ENCODE measurements at regions not wholly inside any gene's neighbourhood (a gene's known extent, or its start where the extent isn't known, plus 50 kb on each side); places are given as distances from the start of the nearest gene placed in this dataset.
"Not testable (repeated sequence)": the region's sequence is repeated elsewhere in the genome, so short reads cannot be mapped to it uniquely, and the experiment has no call there.

GRCh38 chr16:66044089-66044488 lies 322.4 kb upstream of the CDH5 start:
- no peak for DNase-seq

- no peak for DNase-seq
These were observed 323.2 kb upstream of the CDH5 start for GRCh38 chr16:66043326-66043725.

GRCh38 chr16:66042341-66042740 lies 324.1 kb upstream of the CDH5 start:
- no peak for DNase-seq

DNA sequence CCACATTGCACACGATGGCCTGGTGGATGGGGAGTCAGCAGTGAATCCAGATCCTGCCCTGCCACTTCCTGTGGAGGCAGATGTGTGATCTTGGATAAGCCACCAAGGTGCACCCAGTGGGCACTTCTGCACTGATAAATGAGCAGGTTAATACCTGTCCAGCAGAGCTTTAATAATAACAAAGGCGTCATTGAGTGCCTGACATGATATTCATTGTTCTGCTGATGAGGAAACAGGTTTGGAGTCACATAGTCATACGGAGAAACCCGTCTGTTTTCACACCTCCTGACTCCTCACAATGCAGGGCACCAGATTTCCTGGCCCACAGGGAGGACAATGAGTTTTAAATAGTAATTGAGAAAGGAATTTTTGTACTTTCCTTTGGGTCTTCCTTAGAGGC lies 324.6 kb upstream of the CDH5 start:
- DNase-seq: no peak

- DNase-seq: no peak
These were observed 326.7 kb upstream of the CDH5 start for GRCh38 chr16:66039793-66040192.

- peak; percentile 29 for DNase-seq
These were observed 329.4 kb upstream of the CDH5 start for GRCh38 chr16:66036793-66037715.

DNA sequence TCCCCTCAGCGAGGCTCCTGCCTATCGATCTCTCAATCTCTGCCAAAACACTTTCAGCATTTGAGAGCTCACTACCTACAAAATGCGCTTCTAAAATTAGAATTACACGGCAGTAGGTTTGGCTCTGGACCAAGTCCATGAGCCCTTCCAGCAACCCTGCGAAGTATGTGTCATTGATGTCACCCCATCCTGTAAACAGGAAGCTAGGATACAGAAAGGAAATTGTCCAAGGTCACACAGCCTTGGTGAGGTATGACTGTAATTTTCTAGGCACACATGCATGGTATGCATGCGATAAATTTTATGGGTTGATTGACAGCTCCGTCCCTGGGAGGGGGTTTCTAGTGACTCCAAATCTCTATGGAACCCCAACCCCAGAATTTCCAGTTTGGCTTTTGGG lies 330.3 kb upstream of the CDH5 start:
- no peak for DNase-seq

- DNase-seq: no peak
These were observed 331.4 kb upstream of the CDH5 start for GRCh38 chr16:66035096-66035495.

GRCh38 chr16:66032841-66033240 lies 333.6 kb upstream of the CDH5 start:
- DNase-seq: no peak

DNA sequence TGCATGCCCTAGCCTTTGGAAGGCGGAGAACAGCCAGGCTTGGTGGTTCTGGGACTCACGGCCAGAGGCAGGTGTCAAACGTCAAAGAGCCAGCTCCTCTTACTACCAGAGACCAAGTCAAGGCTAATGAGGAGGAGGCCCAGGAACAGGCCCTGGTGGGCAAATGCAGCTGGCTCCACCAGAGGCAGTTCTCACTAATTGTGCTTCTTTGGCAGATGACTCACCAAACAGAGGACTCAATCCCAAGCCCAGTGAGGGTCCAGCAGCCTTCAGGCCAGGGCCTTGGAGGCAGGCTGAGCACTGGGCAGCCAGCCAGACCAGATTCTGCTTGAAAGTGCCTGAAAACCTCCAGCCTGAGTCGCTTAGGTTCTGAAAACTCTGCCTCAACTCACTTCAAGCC lies 336.5 kb upstream of the CDH5 start:
- no peak for DNase-seq

DNA sequence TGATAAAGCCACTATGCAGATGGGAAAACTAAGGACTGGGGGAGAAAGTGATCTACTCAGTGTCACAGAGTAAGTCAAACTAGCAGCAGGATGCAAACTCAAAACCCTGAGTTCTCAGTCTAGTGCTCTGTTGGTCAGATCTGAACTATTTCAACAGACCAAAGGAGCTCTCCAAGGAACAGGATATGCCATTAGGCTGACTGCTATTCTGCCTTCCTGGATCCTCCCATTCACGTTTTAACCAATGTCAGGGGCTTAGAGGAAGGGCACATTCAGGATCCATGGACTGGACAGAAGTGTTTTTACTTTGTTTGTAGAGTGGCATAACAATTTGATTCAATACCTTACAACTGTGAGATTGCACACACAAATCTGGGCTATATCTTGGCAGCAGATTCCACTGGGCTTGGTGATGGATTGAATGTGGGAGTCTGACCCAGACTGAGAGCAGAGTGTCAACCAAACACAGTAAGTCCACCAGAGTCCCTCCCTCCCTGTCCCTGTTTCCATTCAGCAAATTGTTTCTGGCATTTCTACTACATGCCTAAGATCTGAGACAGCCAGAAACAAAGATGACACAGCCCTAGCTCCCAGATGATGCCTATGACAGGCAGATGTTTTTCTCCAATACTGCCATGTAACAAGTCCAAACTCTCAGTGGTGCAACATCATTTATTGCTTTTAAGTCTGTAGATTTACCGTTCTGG lies 337.8 kb upstream of the CDH5 start:
- peak; percentile 41 for DNase-seq

GRCh38 chr16:66026787-66027330 lies 339.6 kb upstream of the CDH5 start:
- DNase-seq: no peak

DNA sequence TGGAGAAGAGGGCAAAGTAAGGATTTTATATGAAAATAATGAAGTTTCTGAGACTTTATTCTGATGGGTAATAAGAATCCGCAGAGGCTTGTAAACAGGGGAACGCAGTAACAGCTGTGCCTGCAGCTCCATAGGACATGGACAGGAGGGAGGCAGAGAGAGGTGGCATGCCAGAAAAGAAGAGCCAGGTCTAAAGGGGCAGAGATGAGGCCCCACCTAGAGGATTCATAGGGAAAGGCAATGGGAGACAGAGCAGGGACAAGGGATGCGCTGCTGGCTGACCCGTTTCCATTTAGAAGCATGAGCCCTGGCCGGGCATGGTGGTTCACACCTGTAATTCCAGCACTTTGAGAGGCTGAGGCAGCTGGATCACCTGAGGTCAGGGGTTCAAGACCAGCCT lies 340.3 kb upstream of the CDH5 start:
- no peak for DNase-seq

DNA sequence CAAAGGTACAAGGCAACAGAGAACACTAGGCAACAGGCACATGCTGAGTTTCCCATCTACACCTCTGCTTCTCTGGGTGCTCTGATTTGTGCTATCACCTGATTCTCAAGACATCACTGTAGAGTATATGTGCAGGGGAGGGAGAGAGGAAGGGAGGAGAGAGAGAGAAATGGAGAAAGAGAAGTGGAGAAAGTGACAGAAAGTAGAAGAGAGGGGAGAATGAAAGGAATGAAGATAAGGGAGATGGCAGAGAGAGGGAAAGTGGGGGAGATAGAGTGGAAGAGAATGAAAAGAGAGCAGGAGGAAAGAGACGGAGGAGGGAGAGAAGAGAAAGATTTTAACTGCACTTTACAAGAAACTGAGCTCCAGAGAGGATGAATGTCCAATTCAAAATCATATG lies 340.7 kb upstream of the CDH5 start:
- no peak for DNase-seq

- DNase-seq: not testable (repeated sequence)
These were observed 341.9 kb upstream of the CDH5 start for GRCh38 chr16:66024567-66024966.

- DNase-seq: no peak
These were observed 343.0 kb upstream of the CDH5 start for GRCh38 chr16:66023481-66023880.

DNA sequence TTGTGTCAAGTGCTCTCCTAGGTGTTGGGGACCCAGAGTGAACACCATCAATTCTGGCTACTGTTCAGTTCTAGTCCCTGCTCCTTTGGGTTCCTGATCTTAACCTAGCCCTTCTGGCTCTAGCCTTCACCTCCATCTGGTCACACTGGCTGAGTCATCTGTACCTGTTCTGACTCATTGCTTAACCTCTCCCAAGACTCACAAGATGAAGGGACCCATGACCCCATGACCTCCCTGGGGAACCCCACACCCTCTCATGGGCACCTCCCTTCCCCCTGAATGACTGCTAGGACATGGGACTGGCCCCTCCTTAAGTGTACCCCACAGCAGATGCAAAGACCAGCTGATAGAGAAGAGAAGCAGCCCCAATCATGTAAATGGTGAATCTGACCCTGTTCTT lies 345.8 kb upstream of the CDH5 start:
- no peak for DNase-seq

- no peak for DNase-seq
These were observed 346.4 kb upstream of the CDH5 start for GRCh38 chr16:66020046-66020445.

- not testable (repeated sequence) for DNase-seq
These were observed 347.0 kb upstream of the CDH5 start for GRCh38 chr16:66019502-66019901.

DNA sequence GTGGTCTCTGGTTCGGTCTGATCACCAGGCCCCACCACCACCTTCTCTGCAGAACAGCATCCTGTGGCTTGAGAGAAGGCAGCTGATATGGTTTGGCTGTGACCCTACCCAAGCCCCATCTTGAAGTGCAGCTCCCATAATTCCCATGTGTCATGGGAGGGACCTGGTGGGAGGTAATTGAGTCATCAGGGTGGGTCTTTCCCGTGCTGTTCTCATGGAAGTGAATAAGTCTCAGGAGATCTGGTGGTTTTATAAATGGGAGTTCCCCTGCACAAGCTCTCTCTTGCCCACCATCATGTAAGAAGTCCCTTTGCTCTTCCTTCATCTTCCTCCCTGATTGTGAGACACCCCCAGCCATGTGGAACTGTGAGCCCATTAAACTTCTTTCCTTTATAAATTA lies 352.3 kb upstream of the CDH5 start:
- no peak for DNase-seq

DNA sequence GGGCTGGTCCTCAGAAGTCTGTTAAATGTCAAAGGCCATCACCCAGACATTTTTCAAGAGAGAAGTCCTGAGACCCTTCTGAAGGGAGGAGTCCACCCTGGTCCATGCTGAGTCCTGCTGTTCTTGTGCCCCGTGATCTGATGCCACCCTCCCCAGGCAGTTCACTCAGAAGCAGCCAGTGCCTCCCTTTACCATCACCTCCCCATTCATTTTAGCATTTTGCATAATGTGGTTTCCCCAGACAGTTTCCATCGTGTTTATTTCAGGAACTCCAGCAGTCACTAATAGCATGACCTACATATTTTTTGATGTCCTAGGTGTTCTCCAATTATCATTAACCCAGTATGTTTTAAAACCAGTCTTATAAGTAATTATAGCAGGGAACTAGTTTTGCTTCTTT lies 353.0 kb upstream of the CDH5 start:
- no peak for DNase-seq

GRCh38 chr16:66008136-66008535 lies 358.4 kb upstream of the CDH5 start:
- no peak for DNase-seq

GRCh38 chr16:66007717-66008116 lies 358.8 kb upstream of the CDH5 start:
- DNase-seq: peak; percentile 79

GRCh38 chr16:66006485-66006884 lies 360.0 kb upstream of the CDH5 start:
- no peak for DNase-seq

Data from amniotic stem cell (primary cell).